ENCODE measurements at regions not wholly inside any gene's neighbourhood (a gene's known extent, or its start where the extent isn't known, plus 50 kb on each side); places are given as distances from the start of the nearest gene placed in this dataset.

GRCh38 chr4:130238121-130238520 lies 1142.2 kb downstream of the C4orf33 start:
- DNase-seq (no peak), ATAC-seq (ENCODE audit: poor library complexity) (no peak)
- Mint-ChIP-seq H3K27ac (no peak overlapping the region), H3K9me3 (no peaks in the 10 kb centered on the region), H3K36me3 (ENCODE audit: low read depth) (no peaks in the 10 kb centered on the region), H3K4me3 (no peak overlapping the region), H3K27me3 (no peaks in the 10 kb centered on the region), H3K4me1 (ENCODE audit: low read depth) (no peaks in the 10 kb centered on the region)
- Histone ChIP-seq H3K27me3 (ENCODE audit: control insufficient read depth in 1 of 2, insufficient read depth in 2 of 2, low read length in 2 of 2) (no peaks in the 10 kb centered on the region), H3K9me3 (ENCODE audit: control insufficient read depth in 1 of 2, insufficient read depth in 1 of 2, low read length in 2 of 2) (no peaks in the 10 kb centered on the region), H3K36me3 (ENCODE audit: insufficient read depth, low read length) (no peaks in the 10 kb centered on the region), H3K4me3 (ENCODE audit: low read length) (no peak overlapping the region), H3K27ac (ENCODE audit: low read depth in 1 of 2, low read length in 2 of 2) (no peak overlapping the region), H3K4me1 (ENCODE audit: insufficient read depth, low read length) (no peaks in the 10 kb centered on the region)
- intact Hi-C loops (cut with DNase I, micrococcal nuclease): no loop called here
- CTCF ChIA-PET: no interaction called here
- POLR2A ChIA-PET: no interaction called here
- TF ChIP-seq CTCF (IDR thresholded peaks at IDR 0.05): no peak

GRCh38 chr4:130249002-130249401 lies 1153.0 kb downstream of the C4orf33 start:
- Histone ChIP-seq H3K9me3 (ENCODE audit: control insufficient read depth in 1 of 2, insufficient read depth in 1 of 2, low read length in 2 of 2) (no peaks in the 10 kb centered on the region), H3K27ac (ENCODE audit: low read depth in 1 of 2, low read length in 2 of 2) (no peak overlapping the region), H3K27me3 (ENCODE audit: control insufficient read depth in 1 of 2, insufficient read depth in 2 of 2, low read length in 2 of 2) (no peaks in the 10 kb centered on the region), H3K36me3 (ENCODE audit: insufficient read depth, low read length) (no peaks in the 10 kb centered on the region), H3K4me3 (ENCODE audit: low read length) (no peak overlapping the region), H3K4me1 (ENCODE audit: insufficient read depth, low read length) (no peaks in the 10 kb centered on the region)
- DNase-seq: no peak
- ChIA-PET CTCF (no interaction called here), POLR2A (no interaction called here)
- H3K9me3 Mint-ChIP-seq: no peaks in the 10 kb centered on the region
- no peak for TF ChIP-seq CTCF (IDR thresholded peaks at IDR 0.05)
- no peak for ATAC-seq (ENCODE audit: poor library complexity)
- intact Hi-C loops (cut with DNase I, micrococcal nuclease): no loop called here
- H3K4me3 Mint-ChIP-seq: no peak overlapping the region
- H3K27ac Mint-ChIP-seq: no peak overlapping the region
- no peaks in the 10 kb centered on the region for H3K36me3 Mint-ChIP-seq (ENCODE audit: low read depth)
- H3K27me3 Mint-ChIP-seq: no peaks in the 10 kb centered on the region
- no peaks in the 10 kb centered on the region for H3K4me1 Mint-ChIP-seq (ENCODE audit: low read depth)

GRCh38 chr4:130257271-130257670 lies 1161.3 kb downstream of the C4orf33 start:
- Histone ChIP-seq H3K4me1 (ENCODE audit: insufficient read depth, low read length) (no peaks in the 10 kb centered on the region), H3K27me3 (ENCODE audit: control insufficient read depth in 1 of 2, insufficient read depth in 2 of 2, low read length in 2 of 2) (no peaks in the 10 kb centered on the region), H3K4me3 (ENCODE audit: low read length) (no peak overlapping the region), H3K9me3 (ENCODE audit: control insufficient read depth in 1 of 2, insufficient read depth in 1 of 2, low read length in 2 of 2) (no peaks in the 10 kb centered on the region), H3K27ac (ENCODE audit: low read depth in 1 of 2, low read length in 2 of 2) (no peak overlapping the region), H3K36me3 (ENCODE audit: insufficient read depth, low read length) (no peaks in the 10 kb centered on the region)
- H3K27me3 Mint-ChIP-seq: no peaks in the 10 kb centered on the region
- no peak overlapping the region for H3K4me3 Mint-ChIP-seq
- ChIA-PET POLR2A (no interaction called here), CTCF (no interaction called here)
- no peaks in the 10 kb centered on the region for H3K9me3 Mint-ChIP-seq
- H3K4me1 Mint-ChIP-seq (ENCODE audit: low read depth): no peaks in the 10 kb centered on the region
- H3K27ac Mint-ChIP-seq: no peak overlapping the region
- intact Hi-C loops (cut with DNase I, micrococcal nuclease): no loop called here
- H3K36me3 Mint-ChIP-seq (ENCODE audit: low read depth): no peaks in the 10 kb centered on the region
- DNase-seq (no peak), ATAC-seq (ENCODE audit: poor library complexity) (no peak)
- no peak for TF ChIP-seq CTCF (IDR thresholded peaks at IDR 0.05)

Measured in CD4-positive, alpha-beta T cell (primary cell).